CD4-positive, alpha-beta memory T cell (primary cell): ENCODE measurements at regions not wholly inside any gene's neighbourhood (a gene's known extent, or its start where the extent isn't known, plus 50 kb on each side); places are given as distances from the start of the nearest gene placed in this dataset.

Experiments used
- CTCF ChIA-PET: fragments of 350-600 bp; sonication (Branson Sonifier 250); formaldehyde crosslinking; loops from one replicate; lab custom pipeline; 2021; ENCODE audit warnings: inconsistent platforms; ENCODE audit not compliant: partially characterized antibody; lab: Charles Lee
- POLR2A ChIA-PET: fragments of 350-600 bp; sonication (Branson Sonifier 250); formaldehyde crosslinking; loops from one replicate; lab custom pipeline; 2021; ENCODE audit not compliant: partially characterized antibody; lab: Charles Lee
- DNase-seq, 5 donors: peaks; one replicate each; pipeline versions ENCODE4 v3.0.0 to v3.0.0-alpha.2; 2020 to 2022; ENCODE audit warnings: mixed read lengths in 1 of 5
- H3K27ac ChIP-seq: one replicate; pipeline ENCODE4 v1.7.0; 2013; ENCODE audit warnings: low read depth, low read length
- H3K27me3 ChIP-seq: 2 replicates; pipeline ENCODE4 v1.7.0; 2013; ENCODE audit warnings: mild to moderate bottlenecking, low read length, moderate library complexity; ENCODE audit not compliant: insufficient read depth
- H3K36me3 ChIP-seq: 2 replicates; pipeline ENCODE4 v1.7.0; 2013; ENCODE audit warnings: mild to moderate bottlenecking, low read length, moderate library complexity; ENCODE audit not compliant: insufficient read depth
- H3K4me1 ChIP-seq: 2 replicates; pipeline ENCODE4 v1.7.0; 2013; ENCODE audit warnings: mild to moderate bottlenecking, low read length, moderate library complexity; ENCODE audit not compliant: insufficient read depth
- H3K4me3 ChIP-seq, 2 donors: one replicate each; pipeline ENCODE4 v1.7.0; 2013; ENCODE audit warnings: low read length in 2 of 2, mild to moderate bottlenecking in 1 of 2
- H3K9me3 ChIP-seq, 2 donors: one replicate each; pipeline ENCODE4 v1.7.0; 2013; ENCODE audit warnings: low read length in 2 of 2, control low read depth in 1 of 2; ENCODE audit not compliant: control insufficient read depth in 1 of 2
- H3K27ac Mint-ChIP-seq, 7 donors: one replicate each; pipeline ENCODE4 v1.8.0; 2020 to 2021; ENCODE audit warnings: mixed read lengths in 7 of 7, mild to moderate bottlenecking in 6 of 7, inconsistent platforms in 3 of 7, moderate library complexity in 3 of 7
- H3K27me3 Mint-ChIP-seq, 2 donors: one replicate each; pipeline ENCODE4 v1.8.0; 2020 to 2021; ENCODE audit warnings: mixed read lengths in 2 of 2
- H3K36me3 Mint-ChIP-seq, 2 donors: one replicate each; pipeline ENCODE4 v1.8.0; 2020 to 2021; ENCODE audit warnings: mixed read lengths in 2 of 2, inconsistent platforms in 1 of 2, mild to moderate bottlenecking in 1 of 2
- H3K4me1 Mint-ChIP-seq, 4 donors: one replicate each; pipeline ENCODE4 v1.8.0; 2020 to 2021; ENCODE audit warnings: mixed read lengths in 4 of 4, mild to moderate bottlenecking in 1 of 4
- H3K4me3 Mint-ChIP-seq, 8 donors: one replicate each; pipeline ENCODE4 v1.8.0; 2020 to 2021; ENCODE audit warnings: mixed read lengths in 8 of 8, mild to moderate bottlenecking in 7 of 8, moderate library complexity in 6 of 8, inconsistent platforms in 3 of 8
- H3K9me3 Mint-ChIP-seq, 8 donors: one replicate each; pipeline ENCODE4 v1.8.0; 2020 to 2021; ENCODE audit warnings: mixed read lengths in 8 of 8, mild to moderate bottlenecking in 5 of 8, inconsistent platforms in 3 of 8, moderate library complexity in 1 of 8
- intact Hi-C: fragments of 100-400 bp; cut with micrococcal nuclease; formaldehyde crosslinking; loops from one replicate; pipeline ENCODE4 v1.15.1; 2023

GRCh38 chr2:147327613-147328012 lies 517.2 kb upstream of the ACVR2A start:
- Mint-ChIP-seq H3K27me3 (no peaks in the 10 kb centered on the region), H3K27ac (peak overlapping the region; percentile 38 to 88 (median 67)), H3K4me3 (peak overlapping the region in 7 of 8 donors; percentile 54 to 80 (median 71)), H3K36me3 (no peaks in the 10 kb centered on the region), H3K4me1 (peaks cover 13 to 42% (median 21%) of the 10 kb centered on the region in 4 donors), H3K9me3 (peaks cover 0 to 1% (median 0%) of the 10 kb centered on the region in 8 donors)
- Histone ChIP-seq H3K4me1 (peaks cover 18% of the 10 kb centered on the region), H3K9me3 (no peaks in the 10 kb centered on the region), H3K36me3 (no peaks in the 10 kb centered on the region), H3K27ac (no peak overlapping the region), H3K27me3 (no peaks in the 10 kb centered on the region), H3K4me3 (no peak overlapping the region)
- intact Hi-C loops: no loop called here
- ChIA-PET CTCF (interaction anchor here (1.6 kb wide), 1 partner anchor 39 kb away, joined by 8 read pairs; no protein-coding TSS in a partner anchor), POLR2A (interaction anchor here (1.2 to 1.8 kb wide), 2 partner anchors 28 to 33 kb away, joined by 4 to 6 read pairs; no protein-coding TSS in a partner anchor)
- DNase-seq: peak in 1 of 5 donors; percentile 23

GRCh38 chr2:147325990-147326389 lies 518.8 kb upstream of the ACVR2A start:
- no peak overlapping the region for H3K4me3 ChIP-seq
- peaks cover 3 to 7% of the 10 kb centered on the region in 2 donors for H3K36me3 Mint-ChIP-seq
- POLR2A ChIA-PET: no interaction called here
- H3K9me3 ChIP-seq: peaks cover 0 to 6% of the 10 kb centered on the region in 2 donors
- no peak overlapping the region for H3K27ac ChIP-seq
- peaks cover 0 to 12% (median 6%) of the 10 kb centered on the region in 8 donors for H3K9me3 Mint-ChIP-seq
- H3K36me3 ChIP-seq: no peaks in the 10 kb centered on the region
- intact Hi-C loops: no loop called here
- H3K4me1 ChIP-seq: peaks cover 4% of the 10 kb centered on the region
- H3K27me3 ChIP-seq: no peaks in the 10 kb centered on the region
- H3K27me3 Mint-ChIP-seq: no peaks in the 10 kb centered on the region
- CTCF ChIA-PET: interaction anchor here (0.6 kb wide), 1 partner anchor 34 kb away, joined by 3 read pairs; no protein-coding TSS in a partner anchor
- peaks cover 9 to 27% (median 15%) of the 10 kb centered on the region in 4 donors for H3K4me1 Mint-ChIP-seq
- peak overlapping the region in 1 of 8 donors; percentile 11 for H3K4me3 Mint-ChIP-seq
- H3K27ac Mint-ChIP-seq: no peak overlapping the region
- no peak for DNase-seq

DNA sequence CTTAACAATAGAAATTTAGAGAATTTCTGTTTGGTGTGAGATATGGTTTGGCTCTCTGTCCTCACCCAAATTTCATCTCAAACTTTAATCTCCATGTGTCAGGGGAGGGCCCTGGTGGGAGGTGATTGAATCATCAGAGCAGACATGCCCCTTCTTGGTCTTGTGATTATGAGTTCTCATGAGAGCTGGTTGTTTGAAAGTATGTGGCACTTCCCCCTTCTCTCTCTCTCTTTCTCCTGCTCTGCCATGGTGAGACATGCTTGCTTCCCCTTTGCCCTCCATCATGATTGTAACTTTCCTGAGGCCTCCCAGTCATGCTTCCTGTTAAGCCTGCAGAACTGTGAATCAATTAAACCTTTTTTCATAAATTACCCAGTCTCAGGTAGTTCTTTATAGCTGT lies 524.7 kb upstream of the ACVR2A start:
- peaks cover 15 to 16% of the 10 kb centered on the region in 2 donors for H3K36me3 Mint-ChIP-seq
- peaks cover 0 to 6% of the 10 kb centered on the region in 2 donors for H3K9me3 ChIP-seq
- no peaks in the 10 kb centered on the region for H3K4me1 ChIP-seq
- no peaks in the 10 kb centered on the region for H3K36me3 ChIP-seq
- H3K4me1 Mint-ChIP-seq: no peaks in the 10 kb centered on the region
- no peak overlapping the region for H3K4me3 ChIP-seq
- H3K27ac ChIP-seq: no peak overlapping the region
- intact Hi-C loops: no loop called here
- no peaks in the 10 kb centered on the region for H3K27me3 Mint-ChIP-seq
- H3K27me3 ChIP-seq: no peaks in the 10 kb centered on the region
- no peak overlapping the region for H3K4me3 Mint-ChIP-seq
- H3K27ac Mint-ChIP-seq: no peak overlapping the region
- DNase-seq: no peak
- POLR2A ChIA-PET: no interaction called here
- CTCF ChIA-PET: interaction anchor here (2.5 kb wide), 1 partner anchor 12 kb away, joined by 12 read pairs; no protein-coding TSS in a partner anchor
- H3K9me3 Mint-ChIP-seq: peaks cover 0 to 52% (median 29%) of the 10 kb centered on the region in 8 donors

- Histone ChIP-seq H3K27me3 (no peaks in the 10 kb centered on the region), H3K36me3 (no peaks in the 10 kb centered on the region), H3K4me3 (no peak overlapping the region), H3K9me3 (no peaks in the 10 kb centered on the region), H3K27ac (no peak overlapping the region), H3K4me1 (no peaks in the 10 kb centered on the region)
- H3K36me3 Mint-ChIP-seq: no peaks in the 10 kb centered on the region
- H3K9me3 Mint-ChIP-seq: peaks cover 0 to 3% (median 0%) of the 10 kb centered on the region in 8 donors
- no peak for DNase-seq
- H3K27me3 Mint-ChIP-seq: no peaks in the 10 kb centered on the region
- H3K27ac Mint-ChIP-seq: peak overlapping the region in 1 of 7 donors; percentile 8
- intact Hi-C loops: no loop called here
- CTCF ChIA-PET: no interaction called here
- H3K4me1 Mint-ChIP-seq: peaks cover 0 to 8% (median 2%) of the 10 kb centered on the region in 4 donors
- H3K4me3 Mint-ChIP-seq: no peak overlapping the region
- POLR2A ChIA-PET: no interaction called here
Measured at GRCh38 chr2:147311058-147311430, 533.8 kb upstream of the ACVR2A start.

DNA sequence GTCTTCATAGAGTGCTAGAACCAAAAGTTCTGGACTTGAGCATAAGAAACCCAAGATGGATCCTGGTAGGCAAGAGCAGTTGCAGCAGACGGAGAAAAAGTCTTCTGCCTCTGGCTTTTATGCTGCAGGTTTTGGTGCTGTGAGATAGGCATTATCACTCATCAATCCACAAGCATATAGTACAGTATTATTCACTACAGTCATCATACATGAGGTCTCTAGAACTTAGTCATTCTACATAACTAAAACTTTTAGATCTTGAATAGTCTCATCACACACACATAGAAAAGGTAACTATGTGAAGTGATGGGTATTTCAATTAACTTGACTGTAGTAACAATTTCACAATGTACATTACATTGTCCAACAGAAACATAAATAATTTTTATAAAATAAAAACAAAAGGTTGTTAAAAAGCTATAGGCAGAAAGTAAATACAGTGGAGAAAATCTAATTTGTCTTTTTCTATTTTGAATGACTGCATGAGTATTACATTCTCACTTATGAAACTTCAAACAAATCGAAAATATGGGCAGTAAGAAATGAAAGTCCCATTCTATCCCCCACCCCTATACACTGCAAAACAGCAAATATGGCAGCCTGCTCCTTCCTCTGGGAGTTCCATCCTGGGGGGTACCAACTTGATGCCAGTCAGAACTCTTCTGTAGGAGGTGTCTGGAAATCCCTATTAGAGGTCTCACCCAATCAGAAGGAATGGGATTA lies 534.3 kb upstream of the ACVR2A start:
- Histone ChIP-seq H3K36me3 (no peaks in the 10 kb centered on the region), H3K4me3 (no peak overlapping the region), H3K27me3 (no peaks in the 10 kb centered on the region), H3K27ac (no peak overlapping the region), H3K9me3 (no peaks in the 10 kb centered on the region), H3K4me1 (no peaks in the 10 kb centered on the region)
- intact Hi-C loops: no loop called here
- Mint-ChIP-seq H3K4me1 (peaks cover 0 to 8% (median 2%) of the 10 kb centered on the region in 4 donors), H3K27ac (peak overlapping the region in 1 of 7 donors; percentile 8), H3K9me3 (peaks cover 0 to 6% (median 0%) of the 10 kb centered on the region in 8 donors), H3K4me3 (no peak overlapping the region), H3K36me3 (no peaks in the 10 kb centered on the region), H3K27me3 (no peaks in the 10 kb centered on the region)
- no peak for DNase-seq
- CTCF ChIA-PET: no interaction called here
- POLR2A ChIA-PET: no interaction called here

DNA sequence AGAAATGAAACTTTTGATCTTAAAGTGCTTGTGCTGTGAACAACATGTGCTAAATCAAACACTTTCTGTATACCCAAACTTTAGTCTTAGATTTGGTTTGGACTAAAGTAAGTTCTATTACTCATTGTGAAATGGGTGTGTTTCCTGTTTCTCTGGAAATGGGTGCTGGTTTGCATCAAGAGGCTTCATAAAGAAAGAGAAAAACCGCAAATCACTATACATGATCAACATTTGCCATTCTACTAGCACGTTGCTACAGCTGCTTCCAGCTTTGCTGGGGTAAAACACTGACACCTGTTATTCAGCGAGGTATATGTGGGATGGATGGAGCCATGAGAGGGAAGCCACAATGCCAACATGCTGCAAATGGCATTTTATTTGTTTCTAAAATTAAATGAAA lies 547.0 kb upstream of the ACVR2A start:
- H3K36me3 Mint-ChIP-seq: peaks cover 0 to 3% of the 10 kb centered on the region in 2 donors
- H3K4me3 Mint-ChIP-seq: peak overlapping the region in 7 of 8 donors; percentile 27 to 79 (median 64)
- POLR2A ChIA-PET: interaction anchor here (0.9 to 3.5 kb wide), 6 partner anchors 9 to 547 kb away, joined by 3 to 16 read pairs (median 6); partner anchors contain the start of gene ACVR2A
- no peak overlapping the region for H3K4me3 ChIP-seq
- no peaks in the 10 kb centered on the region for H3K27me3 ChIP-seq
- no peaks in the 10 kb centered on the region for H3K9me3 ChIP-seq
- no peaks in the 10 kb centered on the region for H3K36me3 ChIP-seq
- H3K27me3 Mint-ChIP-seq: no peaks in the 10 kb centered on the region
- intact Hi-C loops: loop anchor here (1.0 to 10.0 kb wide), 5 partner anchors 10 to 1207 kb away; partner anchors contain the start of gene ACVR2A
- H3K9me3 Mint-ChIP-seq: peaks cover 0 to 7% (median 4%) of the 10 kb centered on the region in 8 donors
- H3K4me1 ChIP-seq: peaks cover 72% of the 10 kb centered on the region
- CTCF ChIA-PET: interaction anchor here (1.9 to 3.2 kb wide), 3 partner anchors 9 to 215 kb away, joined by 6 to 16 read pairs (median 9); no protein-coding TSS in a partner anchor
- DNase-seq: peak; percentile 60 to 67 (median 64)
- H3K4me1 Mint-ChIP-seq: peaks cover 56 to 83% (median 65%) of the 10 kb centered on the region in 4 donors
- H3K27ac ChIP-seq: peak overlapping the region; percentile 25
- H3K27ac Mint-ChIP-seq: peak overlapping the region; percentile 79 to 97 (median 89)
